RCC 7860 (cell line): ENCODE measurements at regions not wholly inside any gene's neighbourhood (a gene's known extent, or its start where the extent isn't known, plus 50 kb on each side); places are given as distances from the start of the nearest gene placed in this dataset.
A peak's percentile ranks its signal among the peaks of the same experiment; 100 is the strongest.

ENCODE experiments used
- DNase-seq: peaks from one replicate; pipeline ENCODE4 v3.0.0-alpha.2; 2015; ENCODE audit warnings: low spot score
- FAIRE-seq: peaks from 2 replicates; lab custom pipeline; 2012; peaks lifted over from hg19 to GRCh38; lab: Jason Lieb, UNC

GRCh38 chr14:100436745-100437406 lies 113.7 kb downstream of the SLC25A47 start:
- no peak for DNase-seq
- FAIRE-seq, result no peak

DNA sequence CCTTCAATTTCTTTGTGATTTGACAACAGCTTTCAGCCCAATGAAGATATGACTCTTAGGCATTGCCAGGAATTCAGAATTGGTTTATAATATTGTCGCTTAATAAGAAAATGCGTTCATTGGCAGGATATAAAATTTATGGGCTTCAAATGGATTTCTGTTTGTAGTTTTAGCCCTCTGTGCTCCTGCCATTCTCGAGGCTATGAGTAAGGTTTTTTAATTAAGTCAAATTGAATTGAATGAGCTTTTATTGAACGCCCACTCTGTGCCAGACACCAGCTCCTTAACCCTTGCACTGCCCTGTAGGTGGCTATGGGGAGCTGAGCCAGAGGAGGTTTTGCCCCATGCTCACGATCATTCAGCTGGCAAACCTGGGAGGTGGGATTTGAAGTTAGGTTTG lies 115.1 kb downstream of the SLC25A47 start:
- FAIRE-seq, result no peak
- DNase-seq, result no peak

DNA sequence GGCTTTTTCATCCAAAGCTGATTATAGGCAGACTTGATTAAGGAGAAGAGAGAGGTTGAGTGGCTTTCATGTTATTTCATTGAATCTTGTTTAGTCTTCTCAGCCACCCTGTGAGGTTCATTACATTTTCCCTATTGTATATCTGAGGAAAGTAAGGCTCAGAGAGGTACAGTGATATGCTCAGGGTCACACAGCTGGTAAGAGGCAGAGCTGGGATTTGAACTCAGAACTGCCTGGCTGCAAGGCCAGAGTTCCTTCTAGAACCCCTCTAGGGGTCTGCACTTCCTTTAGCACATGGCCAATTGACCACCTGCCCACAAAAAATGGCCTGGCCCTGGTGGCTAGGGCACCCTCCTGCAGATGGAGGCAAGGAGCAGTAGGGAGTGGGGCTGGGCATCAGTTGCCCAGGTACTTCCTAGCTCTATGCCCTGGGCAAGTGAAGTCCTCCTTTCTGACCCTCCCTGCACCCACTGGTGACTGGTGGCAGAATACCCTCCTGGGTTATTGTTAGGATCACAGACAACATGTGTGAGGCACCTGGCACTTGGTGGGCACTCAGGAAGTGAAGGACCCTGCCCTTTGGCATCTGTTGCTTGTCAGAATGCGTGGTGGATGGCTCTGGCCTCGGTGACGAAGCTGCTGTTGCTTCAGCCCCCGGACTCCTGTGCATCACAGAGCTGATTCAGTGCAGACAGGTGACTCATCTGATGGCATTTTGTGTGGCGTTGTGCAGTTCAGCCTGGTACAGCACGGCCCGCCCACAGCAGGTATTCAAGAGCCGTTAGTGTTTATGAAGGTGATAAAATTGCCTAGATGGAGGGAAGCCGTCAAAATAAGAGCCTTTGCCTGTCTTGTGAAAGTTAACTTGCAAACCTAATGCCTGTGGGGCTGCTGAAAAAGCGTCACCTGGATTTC lies 115.8 kb downstream of the SLC25A47 start:
- peak; percentile 55 for FAIRE-seq
- DNase-seq, result peak; percentile 78

DNA sequence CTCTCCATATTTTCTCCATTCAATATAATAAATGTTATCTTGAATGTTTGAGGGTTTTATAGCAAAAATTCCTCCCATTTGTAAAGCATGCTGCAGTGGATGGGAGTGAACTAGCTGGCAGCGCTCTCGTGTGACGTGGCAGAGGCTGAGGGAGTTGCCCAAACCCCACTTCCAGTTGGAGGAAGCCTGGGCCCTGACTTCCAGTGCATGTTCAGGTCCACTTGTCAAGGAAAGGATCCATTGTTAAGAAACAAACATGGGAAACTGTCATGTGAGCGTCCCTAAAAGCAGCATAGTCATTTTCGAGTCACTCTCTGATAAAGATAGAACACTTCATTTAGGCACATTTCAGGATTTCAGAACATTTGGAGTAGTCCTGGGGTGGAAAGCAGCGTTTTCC lies 116.6 kb downstream of the SLC25A47 start:
- FAIRE-seq, result no peak
- DNase-seq, result no peak

DNA sequence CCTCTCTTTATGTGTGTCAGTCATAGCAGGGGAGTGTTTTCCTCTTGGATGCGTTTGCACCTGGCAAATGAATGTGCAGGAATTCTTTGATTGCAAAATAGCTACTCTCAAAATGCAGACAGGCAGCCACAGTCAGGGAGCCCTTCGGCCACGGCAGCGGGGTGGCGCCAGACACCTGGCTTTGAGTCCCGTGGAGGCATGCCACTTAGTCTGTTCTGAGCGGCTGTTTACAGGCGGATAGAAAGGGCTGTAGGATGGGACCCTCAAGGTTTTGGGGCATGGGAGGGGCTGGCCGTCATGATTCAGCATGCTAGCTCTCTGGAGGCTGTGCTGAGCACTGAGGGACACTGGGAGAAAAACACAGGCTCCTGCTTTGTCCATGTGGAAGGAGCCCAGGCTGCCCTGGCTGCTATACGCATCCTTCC lies 117.1 kb downstream of the SLC25A47 start:
- FAIRE-seq (no peak), DNase-seq (peak; percentile 38)

GRCh38 chr14:100440758-100441203 lies 117.6 kb downstream of the SLC25A47 start:
- no peak for DNase-seq
- no peak for FAIRE-seq

GRCh38 chr14:100441271-100441947 lies 118.3 kb downstream of the SLC25A47 start:
- DNase-seq (no peak), FAIRE-seq (no peak)

- no peak for FAIRE-seq
Observed at GRCh38 chr14:100442036-100442435, 118.9 kb downstream of the SLC25A47 start.

DNA sequence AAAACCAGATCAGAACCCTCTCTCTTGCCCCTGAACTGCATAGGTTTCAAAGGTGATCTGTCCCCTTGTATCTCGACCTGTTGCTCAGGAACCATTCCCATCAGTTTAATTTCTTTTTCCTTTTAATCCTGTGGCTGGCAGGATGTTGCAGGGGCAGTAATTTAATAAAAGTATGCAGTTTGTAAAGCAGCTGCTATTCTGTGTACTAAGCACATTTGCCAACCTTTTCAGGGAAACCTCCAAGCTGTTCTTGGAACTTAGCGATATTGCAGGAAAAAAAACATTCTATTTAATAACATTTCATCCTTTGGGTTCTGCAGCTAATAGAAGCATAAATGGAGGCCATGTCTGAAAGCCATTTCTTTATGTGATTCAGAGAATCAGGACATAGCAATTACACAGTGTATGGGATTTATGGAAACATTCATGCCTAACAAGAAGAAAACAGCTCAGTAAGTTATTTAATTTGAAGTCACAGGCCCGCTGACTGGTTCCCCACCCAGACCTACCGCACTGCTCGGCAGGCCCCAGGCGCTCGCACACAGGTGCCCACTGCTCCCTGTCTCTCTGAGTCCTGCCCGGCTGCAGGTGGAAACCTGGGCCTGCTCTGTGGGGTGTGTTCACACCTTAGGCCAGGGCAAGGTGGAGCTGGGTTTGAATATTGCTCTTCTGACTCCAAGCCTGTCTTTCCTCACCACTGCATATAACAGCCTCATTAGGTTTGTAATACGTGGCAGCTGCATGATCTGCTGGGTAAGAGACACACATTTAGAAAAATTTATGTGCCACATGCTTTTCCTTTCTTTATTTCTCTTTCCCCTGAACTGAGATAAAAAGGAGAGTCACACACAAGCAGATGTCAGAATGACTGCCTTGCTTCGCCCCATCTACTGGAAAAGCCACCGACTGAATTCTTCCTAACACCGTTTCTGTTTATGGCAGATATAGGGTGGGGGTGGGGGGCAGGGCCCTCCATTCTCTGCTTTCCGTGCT lies 119.7 kb downstream of the SLC25A47 start:
- no peak for DNase-seq
- no peak for FAIRE-seq

More at GRCh38 chr14:100442036-100442435, 118.9 kb downstream of the SLC25A47 start:
- DNase-seq, result no peak

DNA sequence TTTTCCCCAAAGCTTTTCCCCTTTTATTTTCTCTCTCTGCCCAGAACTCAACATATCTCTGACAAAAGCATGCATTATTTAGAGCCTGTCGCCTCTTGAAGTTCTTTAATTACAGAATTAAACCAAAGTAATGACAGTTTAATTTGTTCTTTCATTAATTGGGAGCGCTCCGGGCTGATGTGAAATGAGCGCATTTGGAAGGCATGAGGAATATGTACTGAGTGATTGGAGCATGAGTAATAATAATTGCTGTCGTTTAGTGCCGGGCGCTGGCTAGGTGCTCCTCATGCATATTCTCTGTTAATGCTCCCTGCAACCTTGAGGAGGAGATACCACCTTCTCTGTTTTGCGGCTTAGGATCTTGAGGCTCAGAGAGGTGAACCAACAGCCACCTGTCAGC lies 120.5 kb downstream of the SLC25A47 start:
- no peak for DNase-seq
- no peak for FAIRE-seq

- FAIRE-seq, result no peak
- no peak for DNase-seq
Observed at GRCh38 chr14:100445436-100446088, 122.4 kb downstream of the SLC25A47 start.

GRCh38 chr14:100446572-100446971 lies 123.4 kb downstream of the SLC25A47 start:
- DNase-seq (no peak), FAIRE-seq (no peak)

DNA sequence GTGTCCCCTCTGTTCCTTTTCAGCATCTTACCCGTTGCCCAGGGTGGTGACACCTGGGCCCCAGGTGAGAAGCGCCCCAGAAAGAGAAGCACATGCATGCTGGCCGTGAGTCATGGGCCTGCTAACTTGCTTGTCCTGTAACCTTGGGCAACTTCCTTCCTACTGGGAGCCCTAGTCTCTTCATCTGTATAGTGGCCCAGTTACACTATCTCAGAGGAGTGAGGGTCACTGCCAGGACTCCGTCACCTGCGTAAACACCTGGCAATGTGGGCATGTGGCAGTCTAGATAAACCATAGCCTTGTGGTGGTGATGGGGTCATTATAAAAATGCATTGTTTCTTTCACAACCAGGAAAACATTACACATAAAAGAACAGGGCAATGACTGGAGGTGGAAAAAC lies 125.2 kb downstream of the SLC25A47 start:
- no peak for DNase-seq
- no peak for FAIRE-seq

GRCh38 chr14:100449225-100449987 lies 126.3 kb downstream of the SLC25A47 start:
- DNase-seq, result no peak
- no peak for FAIRE-seq

DNA sequence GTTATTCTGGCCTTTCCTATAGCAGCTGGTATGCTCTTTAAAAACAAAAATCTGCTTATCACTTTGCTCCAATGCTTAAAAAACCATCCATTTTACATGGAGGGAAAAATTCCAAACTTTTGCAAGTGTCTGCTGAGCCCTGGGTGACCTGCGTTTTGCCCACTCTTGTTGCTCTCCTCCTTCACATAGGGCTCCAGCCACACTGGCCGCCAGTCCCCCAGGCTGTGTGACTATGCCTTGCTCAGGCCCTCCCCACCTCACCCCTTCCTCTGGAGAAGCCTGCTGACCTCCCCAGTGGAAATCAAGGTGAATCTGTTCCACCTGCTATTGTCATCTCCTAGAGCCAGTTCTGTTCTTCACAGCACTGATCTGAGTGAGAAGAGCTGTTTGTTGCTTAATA lies 126.9 kb downstream of the SLC25A47 start:
- DNase-seq (no peak), FAIRE-seq (no peak)

GRCh38 chr14:100450736-100451135 lies 127.6 kb downstream of the SLC25A47 start:
- no peak for DNase-seq
- FAIRE-seq, result no peak

- no peak for DNase-seq
- no peak for FAIRE-seq
Observed at GRCh38 chr14:100451264-100451663, 128.1 kb downstream of the SLC25A47 start.

DNA sequence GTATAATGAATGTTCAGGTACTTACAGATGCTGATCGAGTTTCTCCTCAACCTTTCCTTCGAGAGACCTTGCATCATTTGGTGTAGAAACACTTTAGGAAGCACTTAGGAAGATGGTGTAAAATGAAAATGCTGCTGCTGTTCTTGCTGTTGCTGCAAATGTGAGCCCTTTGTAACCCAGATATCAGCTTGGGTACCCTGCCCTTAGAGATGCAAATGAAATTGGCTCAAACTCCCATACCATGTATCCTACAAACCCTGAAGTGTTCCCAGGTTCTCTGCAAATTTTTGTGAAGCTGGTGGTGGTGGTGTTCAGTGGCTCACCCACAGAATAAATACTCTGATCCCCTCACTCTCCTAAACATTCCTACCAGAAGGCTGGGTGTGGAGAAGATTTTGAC lies 130.8 kb downstream of the SLC25A47 start:
- DNase-seq, result no peak
- FAIRE-seq, result no peak

DNA sequence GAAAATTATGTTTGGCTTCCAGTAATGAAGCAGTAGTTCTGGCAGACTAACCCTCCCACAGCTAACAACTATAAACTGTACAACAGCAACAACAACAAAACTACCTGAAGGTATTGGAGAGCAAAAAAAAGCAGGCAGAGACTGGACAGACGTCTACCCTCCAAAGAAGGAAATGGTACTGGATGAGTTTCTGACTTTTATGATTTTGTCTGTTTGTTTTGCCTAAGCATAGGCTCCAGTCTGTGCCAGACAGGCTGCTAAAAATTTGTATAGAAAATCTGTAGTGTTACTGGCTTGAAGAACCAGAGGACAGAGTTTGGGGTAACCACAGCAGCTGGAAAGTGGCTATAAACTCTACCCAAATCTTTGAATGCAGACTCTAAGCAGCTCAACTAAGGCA lies 131.3 kb downstream of the SLC25A47 start:
- FAIRE-seq, result no peak
- no peak for DNase-seq
